Prostate gland (tissue), 2 donors: ENCODE measurements at regions not wholly inside any gene's neighbourhood (a gene's known extent, or its start where the extent isn't known, plus 50 kb on each side); places are given as distances from the start of the nearest gene placed in this dataset.

Experiments used
- CTCF ChIP-seq, 4 experiments: fragments of 200-600 bp in 2 of 4; fragments of 450-650 bp in 2 of 4; sonication (generic) in 2 of 4; IDR thresholded peaks; 1 replicate in 3 of 4; 2 replicates in 1 of 4; pipeline ENCODE4 v1.5.1; 2016 to 2019; ENCODE audit warnings: antibody characterized with exemption in 4 of 4, mild to moderate bottlenecking in 2 of 4, moderate library complexity in 2 of 4
- POLR2A ChIP-seq: fragments of 450-650 bp; IDR thresholded peaks from one replicate; pipeline ENCODE4 v1.6.1; 2016; ENCODE audit warnings: antibody characterized with exemption, mild to moderate bottlenecking
- POLR2AphosphoS5 ChIP-seq: sonication (generic); formaldehyde crosslinking; IDR thresholded peaks from one replicate; pipeline ENCODE4 v1.6.1; 2017; ENCODE audit warnings: antibody characterized with exemption

GRCh38 chr2:5905661-5906060 lies 213.5 kb downstream of the SOX11 start:
- TF ChIP-seq CTCF (IDR thresholded peaks at IDR 0.05) (no peak), POLR2AphosphoS5 (no peak), POLR2A (no peak)
